BLaER1 treated with 17β-estradiol and CSF1 and Interleukin-3, amounts not matched to agents 10 nM and 100 nM (cell line): ENCODE measurements at regions not wholly inside any gene's neighbourhood (a gene's known extent, or its start where the extent isn't known, plus 50 kb on each side); places are given as distances from the start of the nearest gene placed in this dataset.

Experiments used
- H3K27ac ChIP-seq, 11 experiments: shearing (Covaris generic); formaldehyde crosslinking; 2 replicates each; pipeline ENCODE4 v1.8.1; 2022
- H3K27me3 ChIP-seq, 11 experiments: shearing (Covaris generic); formaldehyde crosslinking; 2 replicates each; pipeline ENCODE4 v1.8.1; 2022
- H3K36me3 ChIP-seq, 11 experiments: shearing (Covaris generic); formaldehyde crosslinking; 2 replicates each; pipeline ENCODE4 v1.8.1; 2022
- H3K4me1 ChIP-seq, 10 experiments: shearing (Covaris generic); formaldehyde crosslinking; 2 replicates each; pipeline ENCODE4 v1.8.1; 2022
- H3K4me2 ChIP-seq, 11 experiments: shearing (Covaris generic); formaldehyde crosslinking; 2 replicates each; pipeline ENCODE4 v1.8.1; 2022
- H3K4me3 ChIP-seq, 10 experiments: shearing (Covaris generic); formaldehyde crosslinking; 2 replicates each; pipeline ENCODE4 v1.8.1; 2022
- H3K9ac ChIP-seq, 11 experiments: shearing (Covaris generic); formaldehyde crosslinking; 2 replicates each; pipeline ENCODE4 v1.8.1; 2022
- H3K9me3 ChIP-seq, 11 experiments: shearing (Covaris generic); formaldehyde crosslinking; replicated peaks in 1 of 11; 2 replicates each; pipeline ENCODE4 v1.8.1; 2022
- H4K20me1 ChIP-seq, 11 experiments: shearing (Covaris generic); formaldehyde crosslinking; 2 replicates each; pipeline ENCODE4 v1.8.1; 2022
- Cebpa-rat ChIP-seq, 11 experiments: shearing (Covaris generic); IDR thresholded peaks; 2 replicates each; pipeline ENCODE4 v1.8.1; 2022

DNA sequence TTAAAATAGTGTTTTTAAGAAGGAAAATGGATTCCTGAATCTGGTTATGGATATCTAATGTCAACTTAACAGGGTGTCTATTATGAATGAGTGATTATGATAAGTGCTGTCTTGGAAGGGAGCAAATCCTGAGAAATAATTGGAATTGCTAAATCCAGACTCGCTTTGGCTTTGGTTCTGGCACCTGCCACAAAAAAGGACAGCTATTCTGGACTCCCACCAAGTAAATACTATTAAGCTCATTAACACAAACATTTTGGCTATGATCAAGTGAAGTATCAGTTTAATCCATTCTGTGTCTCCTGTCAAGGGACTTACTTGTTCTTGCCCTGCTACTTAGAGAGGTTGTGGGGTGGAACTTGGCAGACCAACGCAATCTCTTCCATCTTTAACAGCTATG, 403.7 kb downstream of the CENPC start:
- H3K27ac ChIP-seq, result no peak overlapping the region
- no peak overlapping the region for H3K9ac ChIP-seq

DNA sequence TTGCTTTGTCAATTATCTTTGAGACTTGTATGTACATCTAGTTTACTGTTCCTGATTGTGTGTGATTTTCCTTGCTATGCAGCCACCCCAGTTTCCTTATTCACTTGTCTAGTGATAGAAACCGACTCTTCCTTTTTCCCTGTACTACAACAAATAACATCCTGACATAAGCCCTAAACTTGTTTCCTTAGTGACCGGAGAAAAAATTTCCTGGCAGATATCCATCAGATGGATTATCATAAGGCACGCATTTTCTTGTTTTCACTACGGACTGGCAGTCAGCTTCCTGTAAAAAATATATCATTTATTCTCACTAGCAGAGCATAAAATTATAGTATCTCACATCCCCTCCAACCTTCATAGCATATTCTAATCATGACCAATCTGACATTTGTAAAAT, 410.7 kb downstream of the CENPC start:
- H3K4me1 ChIP-seq, result no peaks in the 10 kb centered on the region
- H3K27ac ChIP-seq, result no peak overlapping the region
- H3K9me3 ChIP-seq, result no peaks in the 10 kb centered on the region
- no peak overlapping the region for H3K9ac ChIP-seq
- no peaks in the 10 kb centered on the region for H3K27me3 ChIP-seq
- no peak overlapping the region for H3K4me2 ChIP-seq
- H3K4me3 ChIP-seq, result no peak overlapping the region
- H3K36me3 ChIP-seq, result no peaks in the 10 kb centered on the region
- TF ChIP-seq Cebpa-rat (IDR thresholded peaks at IDR 0.05), result no peak
- no peaks in the 10 kb centered on the region for H4K20me1 ChIP-seq

More for the DNA sequence above, 403.7 kb downstream of the CENPC start:
- Histone ChIP-seq H3K27me3 (no peaks in the 10 kb centered on the region), H3K9me3 (no peaks in the 10 kb centered on the region), H3K4me3 (no peak overlapping the region), H4K20me1 (no peaks in the 10 kb centered on the region), H3K36me3 (no peaks in the 10 kb centered on the region), H3K4me2 (no peak overlapping the region), H3K4me1 (no peaks in the 10 kb centered on the region)
- TF ChIP-seq Cebpa-rat (IDR thresholded peaks at IDR 0.05), result no peak

DNA sequence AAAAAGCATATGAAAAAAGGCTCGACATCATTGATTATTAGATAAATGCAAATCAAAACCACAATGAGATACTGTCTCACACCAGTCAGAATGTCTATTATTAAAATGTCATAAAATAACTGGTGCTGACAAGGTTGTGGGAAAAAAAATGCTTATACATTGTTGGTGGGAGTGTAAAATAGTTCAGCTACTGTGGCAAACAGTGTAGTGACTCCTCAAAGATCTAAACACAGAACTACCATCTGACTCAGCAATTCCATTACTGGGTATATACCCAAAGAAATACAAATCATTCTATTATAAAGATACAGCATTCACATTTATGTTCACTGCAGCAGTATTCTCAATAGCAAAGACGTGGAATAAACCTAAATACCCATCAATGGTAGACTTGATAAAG, 412.1 kb downstream of the CENPC start:
- H4K20me1 ChIP-seq, result no peaks in the 10 kb centered on the region
- H3K4me3 ChIP-seq, result no peak overlapping the region
- TF ChIP-seq Cebpa-rat (IDR thresholded peaks at IDR 0.05), result no peak
- no peak overlapping the region for H3K4me2 ChIP-seq
- H3K9ac ChIP-seq, result no peak overlapping the region
- H3K4me1 ChIP-seq, result no peaks in the 10 kb centered on the region
- no peaks in the 10 kb centered on the region for H3K36me3 ChIP-seq
- no peak overlapping the region for H3K27ac ChIP-seq
- H3K9me3 ChIP-seq, result no peaks in the 10 kb centered on the region
- H3K27me3 ChIP-seq, result no peaks in the 10 kb centered on the region

- Histone ChIP-seq H4K20me1 (no peaks in the 10 kb centered on the region), H3K36me3 (no peaks in the 10 kb centered on the region), H3K4me2 (no peak overlapping the region), H3K27ac (no peak overlapping the region), H3K4me1 (no peaks in the 10 kb centered on the region; a peak in 1 of 20 replicates), H3K9ac (no peak overlapping the region), H3K9me3 (no peaks in the 10 kb centered on the region), H3K27me3 (no peaks in the 10 kb centered on the region), H3K4me3 (no peak overlapping the region)
- no peak for TF ChIP-seq Cebpa-rat (IDR thresholded peaks at IDR 0.05)
Measured at GRCh38 chr4:67131224-67131623, 414.1 kb downstream of the CENPC start.

GRCh38 chr4:67130411-67130810, 414.9 kb downstream of the CENPC start:
- H3K27me3 ChIP-seq, result no peaks in the 10 kb centered on the region
- TF ChIP-seq Cebpa-rat (IDR thresholded peaks at IDR 0.05), result no peak
- H3K4me3 ChIP-seq, result no peak overlapping the region
- H3K4me2 ChIP-seq, result no peak overlapping the region
- H3K9me3 ChIP-seq, result no peaks in the 10 kb centered on the region
- H3K27ac ChIP-seq, result no peak overlapping the region
- no peak overlapping the region for H3K9ac ChIP-seq
- no peaks in the 10 kb centered on the region for H4K20me1 ChIP-seq
- no peaks in the 10 kb centered on the region for H3K36me3 ChIP-seq
- H3K4me1 ChIP-seq, result no peaks in the 10 kb centered on the region; a peak in 1 of 20 replicates

DNA sequence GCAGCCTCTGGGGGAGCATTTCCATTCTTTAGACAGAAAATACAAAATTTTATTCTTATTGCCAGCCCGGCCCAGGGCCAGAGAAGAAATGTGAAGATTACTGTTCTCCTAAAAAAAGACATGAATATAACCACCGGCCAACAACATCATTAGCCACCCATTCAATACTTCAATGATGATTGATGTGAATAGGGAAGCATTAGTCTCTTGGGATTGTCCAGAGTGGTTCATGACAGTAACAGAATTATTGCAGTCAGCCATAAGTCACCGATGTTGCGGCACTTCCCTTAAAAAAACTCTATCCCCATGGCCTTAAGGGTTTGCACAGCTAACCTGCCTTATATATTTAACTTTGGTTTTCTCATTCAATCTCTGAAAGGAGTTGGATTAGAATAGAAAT, 418.7 kb downstream of the CENPC start:
- H3K27me3 ChIP-seq, result no peaks in the 10 kb centered on the region
- peak overlapping the region in 1 of 11 experiments; percentile 4; a peak in 1 of 22 replicates for H3K4me2 ChIP-seq
- H3K4me1 ChIP-seq, result no peaks in the 10 kb centered on the region; a peak in 1 of 20 replicates
- H3K9ac ChIP-seq, result no peak overlapping the region
- no peak overlapping the region for H3K4me3 ChIP-seq
- no peak for TF ChIP-seq Cebpa-rat (IDR thresholded peaks at IDR 0.05)
- H3K36me3 ChIP-seq, result no peaks in the 10 kb centered on the region
- H4K20me1 ChIP-seq, result no peaks in the 10 kb centered on the region
- H3K27ac ChIP-seq, result no peak overlapping the region
- no peaks in the 10 kb centered on the region for H3K9me3 ChIP-seq

DNA sequence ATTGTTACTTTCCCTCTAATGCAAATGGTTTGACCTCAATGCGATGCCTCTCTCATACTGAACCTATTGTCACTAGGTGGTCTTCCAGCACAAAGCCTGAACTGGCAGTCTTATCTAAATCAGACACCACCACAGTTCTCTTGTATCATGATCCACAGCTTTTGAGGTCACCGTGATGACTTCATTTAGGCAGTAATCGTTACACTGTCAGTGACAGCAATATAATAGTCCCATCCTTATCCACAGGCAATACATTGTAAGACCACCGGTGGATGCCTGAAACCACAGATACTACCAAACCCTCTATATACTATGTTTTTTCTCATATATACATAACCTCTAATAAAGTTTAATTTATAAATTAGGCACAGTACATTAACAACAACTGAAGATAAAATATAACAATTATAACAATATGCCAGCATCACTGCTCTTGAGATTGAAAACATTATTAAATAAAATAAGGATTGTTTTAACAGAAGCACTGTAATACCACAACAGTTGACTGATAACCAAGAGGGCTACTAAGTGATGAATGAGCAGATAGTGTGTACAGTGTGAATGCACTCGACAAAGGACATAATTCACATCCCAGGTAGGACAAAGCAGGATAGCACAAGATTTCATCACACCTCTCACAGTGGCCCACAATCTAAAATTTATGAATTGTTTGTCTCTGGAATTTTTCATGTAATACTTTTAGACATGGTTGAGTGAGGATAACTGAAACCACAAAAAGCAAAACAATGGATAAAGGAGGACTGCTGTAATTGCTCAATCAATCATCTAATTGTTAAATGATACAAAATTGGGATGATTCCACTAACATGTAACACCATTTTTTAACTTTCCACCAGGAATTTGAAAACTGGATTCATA, 419.4 kb downstream of the CENPC start:
- Histone ChIP-seq H3K4me1 (no peaks in the 10 kb centered on the region; a peak in 1 of 20 replicates), H4K20me1 (no peaks in the 10 kb centered on the region), H3K9ac (no peak overlapping the region), H3K4me2 (peak overlapping the region in 1 of 11 experiments; percentile 4; a peak in 1 of 22 replicates), H3K27me3 (no peaks in the 10 kb centered on the region), H3K4me3 (no peak overlapping the region), H3K9me3 (no peaks in the 10 kb centered on the region), H3K36me3 (no peaks in the 10 kb centered on the region), H3K27ac (no peak overlapping the region)
- no peak for TF ChIP-seq Cebpa-rat (IDR thresholded peaks at IDR 0.05)

DNA sequence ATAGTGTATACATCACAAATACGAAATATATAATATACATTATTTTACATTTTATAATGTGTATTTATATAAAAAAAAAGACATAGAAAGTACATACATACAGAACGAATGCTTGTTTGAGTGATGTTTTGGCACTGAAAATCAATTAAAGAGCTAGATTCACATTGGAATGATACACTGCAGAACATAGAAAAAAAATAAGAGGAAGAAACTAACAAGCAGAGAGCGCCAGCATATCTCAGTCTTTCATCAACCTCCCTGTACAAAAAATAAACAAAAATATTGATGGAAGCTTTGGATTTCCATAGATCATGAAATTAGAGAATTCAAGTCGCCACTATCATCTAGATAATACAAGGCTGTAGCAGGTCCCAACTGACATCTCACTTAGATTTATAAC, 420.6 kb downstream of the CENPC start:
- Histone ChIP-seq H3K27ac (no peak overlapping the region), H3K9ac (no peak overlapping the region), H3K4me1 (no peaks in the 10 kb centered on the region; a peak in 1 of 20 replicates), H3K36me3 (no peaks in the 10 kb centered on the region), H3K4me3 (no peak overlapping the region), H3K27me3 (no peaks in the 10 kb centered on the region), H3K9me3 (no peaks in the 10 kb centered on the region), H4K20me1 (no peaks in the 10 kb centered on the region), H3K4me2 (no peak overlapping the region)
- no peak for TF ChIP-seq Cebpa-rat (IDR thresholded peaks at IDR 0.05)

DNA sequence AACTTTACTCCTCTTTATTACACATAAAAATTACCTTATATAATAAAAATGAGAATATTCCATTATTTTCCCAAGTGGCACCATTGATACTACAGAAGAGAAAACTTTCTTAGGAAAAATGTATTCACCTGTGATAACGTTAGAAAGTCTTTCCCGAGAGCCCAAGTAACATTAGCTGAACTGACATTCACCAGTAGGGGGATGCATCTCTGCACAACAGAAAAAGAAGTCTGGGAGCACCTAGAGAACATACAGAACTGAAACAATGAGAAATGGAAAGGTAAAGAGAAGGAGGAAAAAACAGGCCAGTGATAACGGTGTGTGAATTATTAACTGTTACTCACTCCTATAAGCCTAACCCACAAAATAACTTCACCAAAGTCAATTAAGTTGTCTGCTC, 423.3 kb downstream of the CENPC start:
- no peak overlapping the region for H3K4me3 ChIP-seq
- no peak overlapping the region for H3K27ac ChIP-seq
- no peak for TF ChIP-seq Cebpa-rat (IDR thresholded peaks at IDR 0.05)
- H3K4me2 ChIP-seq, result no peak overlapping the region
- no peaks in the 10 kb centered on the region for H3K36me3 ChIP-seq
- H4K20me1 ChIP-seq, result no peaks in the 10 kb centered on the region
- H3K27me3 ChIP-seq, result no peaks in the 10 kb centered on the region
- H3K9ac ChIP-seq, result no peak overlapping the region
- no peaks in the 10 kb centered on the region; a peak in 1 of 20 replicates for H3K4me1 ChIP-seq
- H3K9me3 ChIP-seq, result no peaks in the 10 kb centered on the region

DNA sequence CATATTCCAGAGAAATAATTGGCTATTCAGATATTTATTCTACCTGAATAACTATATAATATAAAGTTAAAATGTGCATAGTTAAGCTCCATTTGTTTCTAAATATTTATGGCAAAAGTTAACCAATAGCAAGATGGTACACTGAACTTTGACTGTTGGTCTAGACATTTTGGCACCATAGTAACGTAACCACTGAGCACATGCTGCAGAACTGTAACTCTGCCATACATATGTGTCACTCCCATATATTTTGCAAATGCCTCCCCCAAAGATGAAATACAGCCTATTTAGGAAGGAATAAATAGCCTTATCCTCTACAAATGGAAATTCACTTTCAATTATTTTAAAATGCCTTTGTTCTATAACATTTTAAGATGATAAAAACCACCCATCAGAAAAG, 424.9 kb downstream of the CENPC start:
- no peaks in the 10 kb centered on the region for H4K20me1 ChIP-seq
- H3K36me3 ChIP-seq, result no peaks in the 10 kb centered on the region
- H3K4me1 ChIP-seq, result no peaks in the 10 kb centered on the region
- no peak overlapping the region for H3K4me3 ChIP-seq
- H3K9me3 ChIP-seq, result no peaks in the 10 kb centered on the region
- no peak overlapping the region for H3K9ac ChIP-seq
- no peaks in the 10 kb centered on the region for H3K27me3 ChIP-seq
- H3K4me2 ChIP-seq, result no peak overlapping the region
- no peak overlapping the region for H3K27ac ChIP-seq
- no peak for TF ChIP-seq Cebpa-rat (IDR thresholded peaks at IDR 0.05)
